GM18867 (cell line): ENCODE measurements at regions not wholly inside any gene's neighbourhood (a gene's known extent, or its start where the extent isn't known, plus 50 kb on each side); places are given as distances from the start of the nearest gene placed in this dataset.
A peak's percentile ranks its signal among the peaks of the same experiment; 100 is the strongest.

Experiments used
- ATAC-seq: cut with Tn5 transposase; IDR thresholded peaks from one replicate; pipeline ENCODE4 v1.9.1; 2021; ENCODE audit warnings: mild to moderate bottlenecking, moderate library complexity; ENCODE audit not compliant: unreplicated experiment

- ATAC-seq: no peak
Observed at GRCh38 chr4:130125467-130125866, 1029.5 kb downstream of the C4orf33 start.

- no peak for ATAC-seq
Observed at GRCh38 chr4:130127297-130127696, 1031.3 kb downstream of the C4orf33 start.

- ATAC-seq: no peak
Observed at GRCh38 chr4:130131536-130131935, 1035.6 kb downstream of the C4orf33 start.

GRCh38 chr4:130141651-130142050 lies 1045.7 kb downstream of the C4orf33 start:
- no peak for ATAC-seq

- no peak for ATAC-seq
Observed at GRCh38 chr4:130143656-130144055, 1047.7 kb downstream of the C4orf33 start.

GRCh38 chr4:130146773-130147172 lies 1050.8 kb downstream of the C4orf33 start:
- ATAC-seq: no peak

GRCh38 chr4:130147641-130148040 lies 1051.7 kb downstream of the C4orf33 start:
- no peak for ATAC-seq

GRCh38 chr4:130154901-130155300 lies 1058.9 kb downstream of the C4orf33 start:
- ATAC-seq: no peak

GRCh38 chr4:130163701-130164100 lies 1067.7 kb downstream of the C4orf33 start:
- ATAC-seq: no peak

- ATAC-seq: no peak
Observed at GRCh38 chr4:130165381-130165780, 1069.4 kb downstream of the C4orf33 start.

GRCh38 chr4:130172156-130172555 lies 1076.2 kb downstream of the C4orf33 start:
- ATAC-seq: no peak

GRCh38 chr4:130178106-130178505 lies 1082.2 kb downstream of the C4orf33 start:
- no peak for ATAC-seq

- ATAC-seq: no peak
Observed at GRCh38 chr4:130183096-130183495, 1087.1 kb downstream of the C4orf33 start.

GRCh38 chr4:130183766-130184165 lies 1087.8 kb downstream of the C4orf33 start:
- ATAC-seq: no peak

- ATAC-seq: no peak
Observed at GRCh38 chr4:130185123-130185522, 1089.2 kb downstream of the C4orf33 start.

GRCh38 chr4:130186931-130187330 lies 1091.0 kb downstream of the C4orf33 start:
- no peak for ATAC-seq

GRCh38 chr4:130187587-130187986 lies 1091.6 kb downstream of the C4orf33 start:
- ATAC-seq: no peak

- no peak for ATAC-seq
Observed at GRCh38 chr4:130192787-130193186, 1096.8 kb downstream of the C4orf33 start.

- ATAC-seq: no peak
Observed at GRCh38 chr4:130197946-130198345, 1102.0 kb downstream of the C4orf33 start.

GRCh38 chr4:130203571-130203970 lies 1107.6 kb downstream of the C4orf33 start:
- no peak for ATAC-seq

GRCh38 chr4:130210864-130211263 lies 1114.9 kb downstream of the C4orf33 start:
- ATAC-seq: no peak

- no peak for ATAC-seq
Observed at GRCh38 chr4:130214268-130214667, 1118.3 kb downstream of the C4orf33 start.

- ATAC-seq: peak; percentile 100
Observed at GRCh38 chr4:130233377-130234047, 1137.6 kb downstream of the C4orf33 start.
